ENCODE measurements at regions not wholly inside any gene's neighbourhood (a gene's known extent, or its start where the extent isn't known, plus 50 kb on each side); places are given as distances from the start of the nearest gene placed in this dataset.
"Not testable (repeated sequence)": the region's sequence is repeated elsewhere in the genome, so short reads cannot be mapped to it uniquely, and the experiment has no call there.

GRCh38 chr5:28947865-28948264 lies 1909.5 kb upstream of the CDH9 start (continued):
- TF ChIP-seq ETS1 (IDR thresholded peaks at IDR 0.05), result no peak
- no peak for TF ChIP-seq STAT1 (IDR thresholded peaks at IDR 0.05; ENCODE audit: unreplicated experiment)
- no peak for TF ChIP-seq NANOG (IDR thresholded peaks at IDR 0.05; ENCODE audit: borderline replicate concordance)
- no peak for TF ChIP-seq POLR2AphosphoS5 (IDR thresholded peaks at IDR 0.05; ENCODE audit: low read depth)

GRCh38 chr5:28945859-28946258 lies 1907.5 kb upstream of the CDH9 start:
- peaks cover 4% of the 10 kb centered on the region; the same call in 1 of the 2 replicates for H3K9me2 ChIP-seq (ENCODE audit: insufficient read depth)
- Mint-ChIP-seq H3K9me3 (peaks cover 1% of the 10 kb centered on the region; the same call in 2 of the 3 replicates), H3K27ac (no peak overlapping the region), H3K36me3 (ENCODE audit: low read depth) (no peaks in the 10 kb centered on the region), H3K27me3 (ENCODE audit: insufficient read depth, low read depth, poor library complexity) (no peaks in the 10 kb centered on the region), H3K4me1 (no peaks in the 10 kb centered on the region; the same call in 2 of the 3 replicates), H3K4me3 (no peak overlapping the region)
- H4K20me1 ChIP-seq (replicated peaks; ENCODE audit: insufficient read depth), result no peaks in the 10 kb centered on the region
- no peaks in the 10 kb centered on the region for H3K36me3 ChIP-seq (ENCODE audit: insufficient read depth)
- TF ChIP-seq POLR2AphosphoS5 (IDR thresholded peaks at IDR 0.05; ENCODE audit: low read depth), result no peak
- TF ChIP-seq STAT1 (IDR thresholded peaks at IDR 0.05; ENCODE audit: unreplicated experiment), result no peak
- no peak for TF ChIP-seq ZNF462 (CRISPR knock-in tag; IDR thresholded peaks at IDR 0.05)
- TF ChIP-seq ZNF114 (CRISPR knock-in tag; IDR thresholded peaks at IDR 0.05), result no peak
- no peak for TF ChIP-seq EZH2phosphoT487 (IDR thresholded peaks at IDR 0.05; ENCODE audit: unreplicated experiment)
- 0 out of 2 replicates have a peak, but pooled peaks cover under 1% of the 10 kb centered on the region for H3K4me1 ChIP-seq (ENCODE audit: insufficient read depth)
- no peak overlapping the region for H3K4me2 ChIP-seq
- ATAC-seq (no peak), DNase-seq (ENCODE audit: low spot score) (no peak)
- H3F3A ChIP-seq (replicated peaks; ENCODE audit: low read depth), result no peaks in the 10 kb centered on the region
- H3K27ac ChIP-seq (ENCODE audit: low read depth), result no peak overlapping the region
- no peak overlapping the region for H2AFZ ChIP-seq
- no peak overlapping the region for H3K4me3 ChIP-seq
- no peaks in the 10 kb centered on the region for H3K79me2 ChIP-seq (replicated peaks; ENCODE audit: insufficient read depth)
- no peaks in the 10 kb centered on the region for H3K27me3 ChIP-seq (ENCODE audit: insufficient read depth)

GRCh38 chr5:28929366-28929765 lies 1891.0 kb upstream of the CDH9 start:
- not testable (repeated sequence) for H3K27me3 ChIP-seq (ENCODE audit: insufficient read depth); H3K27me3 Mint-ChIP-seq (ENCODE audit: insufficient read depth, low read depth, poor library complexity); DNase-seq (ENCODE audit: low spot score); H3K4me3 ChIP-seq; H3F3A ChIP-seq (replicated peaks; ENCODE audit: low read depth); H3K27ac ChIP-seq (ENCODE audit: low read depth); ATAC-seq; H3K36me3 ChIP-seq (ENCODE audit: insufficient read depth); H4K20me1 ChIP-seq (replicated peaks; ENCODE audit: insufficient read depth); H2AFZ ChIP-seq; H3K9me2 ChIP-seq (ENCODE audit: insufficient read depth); H3K4me3 Mint-ChIP-seq; H3K27ac Mint-ChIP-seq; H3K4me1 Mint-ChIP-seq; H3K4me1 ChIP-seq (ENCODE audit: insufficient read depth); H3K4me2 ChIP-seq; H3K79me2 ChIP-seq (replicated peaks; ENCODE audit: insufficient read depth)
- peaks cover 27% of the 10 kb centered on the region for H3K9me3 Mint-ChIP-seq
- peaks cover 24% of the 10 kb centered on the region for H3K36me3 Mint-ChIP-seq (ENCODE audit: low read depth)

GRCh38 chr5:28928327-28928790 lies 1890.0 kb upstream of the CDH9 start:
- not testable (repeated sequence) for H3K36me3 ChIP-seq (ENCODE audit: insufficient read depth); H3F3A ChIP-seq (replicated peaks; ENCODE audit: low read depth); H3K27ac ChIP-seq (ENCODE audit: low read depth); ATAC-seq; H2AFZ ChIP-seq; H3K4me2 ChIP-seq; H3K79me2 ChIP-seq (replicated peaks; ENCODE audit: insufficient read depth); H3K4me3 Mint-ChIP-seq; H3K27ac Mint-ChIP-seq; H3K4me1 Mint-ChIP-seq; H3K27me3 ChIP-seq (ENCODE audit: insufficient read depth); H3K4me1 ChIP-seq (ENCODE audit: insufficient read depth); H3K27me3 Mint-ChIP-seq (ENCODE audit: insufficient read depth, low read depth, poor library complexity); DNase-seq (ENCODE audit: low spot score); H3K4me3 ChIP-seq; H4K20me1 ChIP-seq (replicated peaks; ENCODE audit: insufficient read depth); H3K9me2 ChIP-seq (ENCODE audit: insufficient read depth)
- peaks cover 24% of the 10 kb centered on the region for H3K36me3 Mint-ChIP-seq (ENCODE audit: low read depth)
- peaks cover 27% of the 10 kb centered on the region for H3K9me3 Mint-ChIP-seq

All from GM23338 (cell line).